GM18502 (cell line): ENCODE measurements at regions not wholly inside any gene's neighbourhood (a gene's known extent, or its start where the extent isn't known, plus 50 kb on each side); places are given as distances from the start of the nearest gene placed in this dataset.

Experiments
- ATAC-seq: cut with Tn5 transposase; IDR thresholded peaks from one replicate; pipeline ENCODE4 v1.9.1; 2021; ENCODE audit warnings: mild to moderate bottlenecking; ENCODE audit not compliant: unreplicated experiment, poor library complexity

DNA sequence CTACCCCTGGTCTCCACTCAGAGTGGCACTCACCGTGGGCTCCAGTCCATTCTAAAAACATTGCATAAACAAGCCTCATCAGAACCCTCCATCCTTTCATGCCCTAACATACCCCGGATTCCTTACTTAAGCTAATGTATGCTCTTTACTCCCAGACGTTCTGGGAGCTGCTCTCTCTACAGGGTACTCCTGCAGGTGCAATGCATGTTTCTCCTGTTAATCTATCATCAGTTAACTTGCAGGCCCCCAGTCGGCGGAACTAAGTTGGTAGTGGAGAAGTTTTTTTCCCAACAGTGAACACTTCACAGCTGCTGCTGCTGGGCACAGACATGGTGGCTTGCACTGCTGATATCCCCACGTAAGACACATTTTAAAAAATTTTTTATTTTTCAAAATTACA, 161.6 kb upstream of the FAT1 start:
- no peak for ATAC-seq

DNA sequence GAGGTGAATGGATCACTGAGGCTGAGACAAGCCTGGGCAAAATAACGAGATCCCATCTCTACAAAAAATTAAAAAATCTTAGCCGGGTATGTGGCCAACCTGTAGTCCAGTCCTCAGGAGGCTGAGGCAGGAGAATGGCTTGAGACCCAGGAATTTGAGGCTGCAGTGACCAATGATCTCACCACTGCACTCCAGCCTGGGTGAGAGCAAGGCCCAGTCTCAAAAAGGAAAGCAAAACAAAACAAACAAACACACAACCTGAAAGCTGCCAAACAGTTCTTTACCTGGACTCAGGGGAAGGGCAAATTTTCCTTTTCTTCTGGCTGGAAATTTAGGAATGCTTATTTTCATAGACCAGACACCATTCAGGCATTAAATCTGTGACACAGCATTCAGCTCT, 163.1 kb upstream of the FAT1 start:
- no peak for ATAC-seq

DNA sequence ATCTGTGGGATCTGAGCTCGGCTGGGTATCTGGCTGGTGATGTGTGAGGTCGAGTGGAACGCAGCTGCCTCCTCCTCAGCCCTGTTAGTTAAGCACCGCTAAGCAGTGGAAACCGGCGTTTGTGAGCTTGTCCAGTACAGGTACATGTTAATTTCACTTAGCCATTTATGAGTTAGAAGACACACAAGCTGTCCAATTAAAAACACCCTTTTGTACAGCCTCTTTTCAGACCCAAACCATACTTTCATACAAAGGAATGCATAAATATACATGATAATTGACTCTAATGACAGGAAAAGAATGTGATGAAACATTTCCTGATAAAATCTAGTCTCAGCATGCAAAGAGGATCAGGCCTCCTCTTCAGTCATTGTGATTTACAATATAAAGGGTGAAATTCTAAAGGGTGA, 163.6 kb upstream of the FAT1 start:
- no peak for ATAC-seq

DNA sequence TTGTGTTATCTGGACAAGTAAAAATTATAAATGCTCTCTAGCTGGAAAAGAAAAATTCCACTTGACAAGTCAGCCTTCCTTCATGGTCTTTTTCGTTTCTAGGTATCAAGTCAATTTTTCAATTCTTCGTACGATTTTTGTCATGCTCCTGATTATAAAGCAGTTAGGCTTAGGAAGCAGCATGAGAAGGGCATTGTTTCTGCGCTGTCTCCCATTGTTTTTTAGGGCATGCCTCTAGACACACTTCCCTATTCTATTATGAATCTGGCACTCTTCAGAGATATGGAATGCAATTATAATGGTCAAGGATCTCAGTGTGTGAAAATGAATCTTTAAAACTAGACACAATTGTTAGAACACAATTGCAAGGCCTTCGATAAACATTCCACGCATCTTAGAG, 164.1 kb upstream of the FAT1 start:
- no peak for ATAC-seq

DNA sequence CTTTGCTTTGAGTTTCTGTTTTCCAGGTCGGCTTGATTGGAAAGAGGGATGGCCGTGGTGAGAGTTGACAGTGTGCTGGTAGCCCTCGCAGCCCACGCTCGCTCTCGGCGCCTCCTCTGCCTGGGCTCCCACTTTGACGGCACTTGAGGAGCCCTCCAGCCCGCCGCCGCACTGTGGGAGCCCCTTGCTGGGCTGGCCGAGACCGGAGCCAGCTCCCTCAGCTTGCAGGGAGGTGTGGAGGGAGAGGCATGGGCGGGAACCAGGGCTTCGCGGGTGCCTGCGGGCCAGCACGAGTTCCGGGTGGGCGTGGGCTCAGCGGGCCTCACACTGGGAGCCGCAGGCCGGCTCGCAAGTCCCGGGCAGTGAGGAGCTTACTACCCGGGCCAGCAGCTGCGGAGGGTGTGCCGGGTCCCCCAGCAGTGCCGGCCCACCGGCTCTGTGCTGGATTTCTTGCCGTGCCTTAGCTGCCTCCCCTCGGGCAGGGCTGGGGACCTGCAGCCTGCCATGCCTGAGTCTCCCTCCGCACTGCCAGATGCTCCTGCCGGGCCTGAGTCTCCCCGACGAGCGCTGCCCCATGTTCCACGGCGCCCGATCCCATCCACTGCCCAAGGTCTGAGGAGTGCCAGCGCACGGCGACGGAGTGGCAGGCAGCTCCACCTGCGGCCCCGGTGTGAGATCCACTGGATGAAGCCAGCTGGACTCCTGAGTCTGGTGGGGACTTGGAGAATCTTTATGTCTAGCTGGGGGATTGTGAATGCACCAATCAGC, 166.4 kb upstream of the FAT1 start:
- ATAC-seq = no peak

DNA sequence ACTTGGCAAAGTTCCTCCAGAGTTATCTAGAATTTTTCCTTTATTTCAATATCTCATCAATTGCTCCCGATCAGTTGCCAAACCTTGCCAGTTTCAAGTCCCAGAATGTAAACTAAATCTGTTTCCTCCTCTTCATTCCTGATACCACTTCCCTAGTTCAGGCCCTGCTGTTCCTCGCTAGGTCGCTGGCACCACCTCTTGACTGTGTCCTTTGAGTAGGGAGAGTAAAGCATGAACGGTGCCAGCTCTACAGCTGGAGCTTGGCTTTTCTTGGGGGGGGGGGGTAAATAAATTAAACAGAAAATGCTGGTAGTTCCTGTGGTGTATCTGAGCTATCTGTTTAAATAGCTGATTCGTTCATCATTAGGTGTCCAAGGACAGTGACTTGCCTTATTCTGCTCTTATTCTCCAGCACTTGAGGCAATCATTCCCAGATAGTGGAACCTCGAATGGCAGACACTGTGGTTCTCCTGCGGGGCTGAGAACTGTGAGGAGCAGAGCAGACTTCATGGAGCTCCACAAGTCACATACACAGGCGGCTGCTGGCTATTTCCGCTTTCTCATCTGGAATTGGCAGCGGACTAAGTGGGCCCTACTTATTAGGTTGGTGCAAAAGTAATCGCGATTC, 168.3 kb upstream of the FAT1 start:
- ATAC-seq = no peak

DNA sequence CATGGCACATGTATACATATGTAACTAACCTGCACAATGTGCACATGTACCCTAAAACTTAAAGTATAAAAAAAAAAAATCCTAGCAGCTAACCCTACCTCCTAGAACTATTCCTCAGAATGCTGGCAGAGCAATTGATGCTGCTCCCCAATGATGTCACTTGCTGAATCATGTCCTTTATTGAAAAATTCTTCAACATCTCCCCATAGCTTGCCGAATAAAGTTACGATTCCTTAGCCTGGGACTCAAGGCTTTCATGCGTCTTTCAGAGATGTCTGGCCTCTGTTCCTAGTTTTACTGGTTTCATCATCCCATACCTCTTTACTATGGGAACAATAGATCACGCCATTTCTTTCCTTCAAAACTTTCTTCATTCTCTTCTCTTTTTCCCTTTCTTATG, 174.7 kb upstream of the FAT1 start:
- ATAC-seq = no peak

DNA sequence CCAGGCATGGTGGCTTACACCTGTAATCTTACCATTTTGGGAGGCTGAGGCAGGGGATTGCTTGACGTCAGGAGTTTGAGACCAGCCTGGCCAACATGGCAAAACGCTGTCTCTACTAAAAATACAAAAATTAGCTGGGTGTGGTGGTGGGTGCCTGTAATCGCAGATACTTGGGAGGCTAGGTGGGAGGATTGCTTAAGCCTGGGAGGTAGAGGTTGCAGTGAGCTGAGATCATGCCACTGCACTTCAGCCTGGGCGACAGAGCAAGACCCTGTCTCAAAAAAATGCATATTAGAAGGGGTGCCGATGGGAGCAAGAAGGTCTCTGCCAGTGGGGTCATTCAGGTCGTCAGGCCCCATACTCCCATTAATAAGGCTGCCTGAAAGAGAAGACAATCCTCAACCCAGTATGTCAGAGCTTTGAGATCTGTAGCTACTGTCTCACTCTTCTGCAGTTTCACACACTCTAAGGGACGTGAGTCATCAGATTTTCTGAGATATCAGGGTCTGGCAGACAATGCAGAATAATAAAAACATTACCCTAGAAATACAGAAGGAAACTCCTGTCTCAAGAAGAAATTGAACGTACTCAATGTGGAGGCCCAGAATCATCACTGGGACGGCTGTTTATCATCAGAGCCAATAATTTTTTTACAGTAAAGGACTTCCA, 176.7 kb upstream of the FAT1 start:
- ATAC-seq = no peak

DNA sequence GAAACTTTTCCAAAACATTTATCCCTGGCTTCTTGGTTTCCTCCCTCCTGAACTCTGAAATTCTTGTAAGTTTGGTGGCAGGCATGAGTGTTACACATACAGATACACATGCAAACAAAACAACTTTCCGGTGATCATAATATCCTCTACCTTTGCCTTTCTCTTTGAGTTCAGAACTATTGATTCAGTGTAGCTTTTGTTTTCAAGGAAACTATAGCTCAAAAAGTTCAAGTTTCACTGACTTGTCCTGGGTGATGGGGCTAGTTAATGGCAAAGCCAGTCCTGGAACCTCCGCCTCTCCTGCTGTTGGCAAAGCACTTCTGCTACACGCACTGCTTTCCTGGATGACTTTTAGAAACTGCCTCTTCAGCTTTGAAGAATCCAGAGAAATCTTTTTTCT, 177.3 kb upstream of the FAT1 start:
- ATAC-seq = no peak

DNA sequence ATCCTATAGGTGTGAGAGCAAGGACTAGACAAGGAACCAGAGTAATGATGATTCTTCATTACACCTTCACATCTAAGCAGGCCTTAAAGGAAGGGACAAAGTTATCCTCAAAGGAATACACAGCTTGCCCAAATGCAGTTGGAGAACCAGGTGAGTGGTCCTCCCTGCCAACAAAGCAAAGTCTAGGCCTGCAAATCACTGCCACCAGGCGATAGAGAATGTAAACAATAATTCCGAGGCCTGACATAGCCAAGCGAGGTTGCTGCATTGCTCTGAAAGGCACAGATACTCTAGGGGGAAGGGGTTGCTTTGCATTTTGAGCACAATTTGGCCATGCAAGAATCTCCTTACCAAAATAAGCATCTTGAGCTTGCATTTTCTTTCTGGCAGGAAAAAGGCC, 178.2 kb upstream of the FAT1 start:
- ATAC-seq = no peak

DNA sequence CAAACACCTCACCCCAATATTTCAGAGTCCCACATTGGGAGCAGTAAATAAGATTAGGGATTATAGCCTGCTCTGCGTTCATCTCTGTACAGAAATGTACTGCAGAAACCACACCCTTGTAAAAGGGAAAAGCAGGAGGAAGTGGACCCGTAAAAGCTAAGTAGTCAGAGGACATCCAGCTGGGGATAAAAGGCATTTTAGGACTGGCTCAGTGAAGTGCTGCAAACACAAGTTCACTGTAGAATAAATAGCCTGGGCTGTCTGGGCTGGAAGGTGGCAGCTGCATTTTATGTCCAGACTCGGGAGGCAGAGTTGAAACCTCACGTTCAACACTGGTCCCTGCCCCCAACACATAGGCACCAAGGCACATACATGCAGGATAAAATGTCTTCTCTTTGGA, 178.7 kb upstream of the FAT1 start:
- no peak for ATAC-seq

DNA sequence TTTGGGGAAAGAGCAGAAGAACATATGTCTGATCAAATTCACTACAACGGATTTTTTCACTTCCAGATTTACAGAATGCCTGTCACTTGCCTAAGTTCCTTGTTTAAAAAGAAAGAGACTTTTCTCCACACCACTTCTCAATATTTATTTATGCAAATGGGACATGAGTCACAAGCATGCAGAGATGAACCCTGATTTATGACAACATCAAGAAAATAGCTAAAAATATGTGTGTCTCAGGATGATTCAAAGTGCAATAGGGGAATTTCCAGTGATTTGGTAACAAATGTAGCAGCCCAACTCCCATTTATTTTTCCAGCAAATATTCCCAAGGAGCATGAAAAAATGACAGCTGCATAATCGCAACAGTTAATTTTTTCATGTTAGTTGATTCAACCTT, 180.4 kb upstream of the FAT1 start:
- ATAC-seq = no peak

DNA sequence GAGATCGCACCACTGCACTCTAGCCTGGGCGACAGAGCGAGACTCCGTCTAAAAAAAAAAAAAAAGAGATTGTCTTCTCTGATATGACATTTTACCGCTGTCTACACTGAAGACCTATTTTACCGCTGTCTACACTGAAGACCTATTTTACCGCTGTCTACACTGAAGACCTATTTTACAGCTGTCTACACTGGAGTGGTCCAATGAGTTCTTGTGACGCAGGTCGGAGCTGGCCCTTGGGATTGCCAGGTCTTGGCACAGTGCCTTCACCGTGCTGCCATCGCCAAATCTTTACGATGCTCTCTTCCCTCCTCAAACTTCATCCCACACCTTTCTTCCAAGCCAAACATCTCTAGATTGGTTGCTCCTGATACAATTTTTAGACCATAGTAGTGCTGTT, 183.1 kb upstream of the FAT1 start:
- no peak for ATAC-seq

DNA sequence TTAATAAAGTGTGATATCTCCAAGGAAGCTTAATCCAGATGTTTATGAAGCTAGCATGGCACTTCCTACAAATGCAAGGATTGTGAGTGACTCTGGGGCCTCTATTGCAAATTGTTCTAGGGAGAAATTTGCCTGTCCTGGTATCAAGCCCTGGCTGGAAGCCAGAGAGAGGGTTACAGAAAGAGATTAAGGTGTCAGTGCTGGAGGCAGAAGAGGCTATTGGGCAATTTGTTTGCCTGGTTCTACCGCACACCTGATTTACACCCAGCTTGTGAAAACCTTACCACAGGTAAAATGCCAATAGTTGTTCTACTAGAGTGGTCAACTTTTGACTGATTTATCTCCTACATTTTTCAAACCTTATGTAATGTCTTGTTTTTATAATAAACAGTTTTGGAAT, 186.7 kb upstream of the FAT1 start:
- no peak for ATAC-seq

DNA sequence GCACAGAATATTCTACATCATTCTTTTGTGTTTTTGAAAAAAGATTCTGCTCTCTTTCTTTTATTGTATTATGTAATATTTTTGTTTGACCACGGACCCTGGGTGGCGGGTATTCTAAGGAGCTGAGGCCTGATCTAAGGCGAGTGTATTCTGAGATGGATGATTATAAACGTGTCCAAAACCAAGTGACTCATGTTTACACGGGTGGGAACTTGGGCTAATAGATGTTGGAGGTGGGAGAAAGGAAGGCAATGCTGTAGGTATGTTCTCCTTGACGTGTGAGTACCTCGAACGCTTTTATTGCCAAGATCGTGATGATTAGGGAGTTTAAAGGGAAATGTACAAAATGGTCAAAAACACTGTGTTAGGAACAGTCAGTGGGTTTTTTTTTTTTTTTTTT, 188.9 kb upstream of the FAT1 start:
- no peak for ATAC-seq

DNA sequence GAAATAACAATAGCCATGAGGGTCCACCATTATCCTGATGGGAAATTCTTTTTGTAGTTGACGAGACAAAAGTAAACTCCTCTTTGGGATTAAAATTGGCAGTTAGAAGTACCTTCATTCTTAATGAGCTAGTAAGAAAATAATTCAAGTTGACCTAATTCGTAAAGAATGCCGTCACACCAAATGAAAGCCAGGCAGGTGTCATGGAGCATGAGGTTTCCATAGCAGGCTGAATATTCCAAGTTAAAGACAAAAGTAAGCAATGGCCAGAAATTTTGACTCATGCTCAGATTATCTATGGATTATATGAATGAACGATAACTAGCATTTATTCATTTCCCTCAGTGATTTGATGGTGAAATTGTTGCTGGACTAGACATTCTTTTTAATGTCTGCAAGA, 192.2 kb upstream of the FAT1 start:
- no peak for ATAC-seq

DNA sequence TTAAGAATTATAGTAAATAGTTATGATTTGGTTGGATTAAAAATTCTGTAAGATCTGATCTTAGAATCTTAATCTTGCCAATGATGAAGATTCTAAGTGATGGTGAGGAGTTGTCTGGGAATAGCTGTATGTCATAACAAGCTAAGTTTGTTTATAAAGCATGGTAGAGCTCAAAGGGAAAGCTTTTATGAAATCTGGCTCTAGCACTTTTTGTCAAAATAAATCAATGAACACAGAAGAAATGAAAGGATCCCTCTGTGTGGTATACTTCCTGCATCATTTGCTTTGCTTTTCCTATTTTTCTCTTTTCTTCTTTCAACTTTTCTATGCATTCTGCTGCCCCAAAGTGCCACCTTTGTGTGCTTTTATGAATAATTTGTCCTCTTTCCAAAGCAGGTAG, 193.5 kb upstream of the FAT1 start:
- no peak for ATAC-seq

DNA sequence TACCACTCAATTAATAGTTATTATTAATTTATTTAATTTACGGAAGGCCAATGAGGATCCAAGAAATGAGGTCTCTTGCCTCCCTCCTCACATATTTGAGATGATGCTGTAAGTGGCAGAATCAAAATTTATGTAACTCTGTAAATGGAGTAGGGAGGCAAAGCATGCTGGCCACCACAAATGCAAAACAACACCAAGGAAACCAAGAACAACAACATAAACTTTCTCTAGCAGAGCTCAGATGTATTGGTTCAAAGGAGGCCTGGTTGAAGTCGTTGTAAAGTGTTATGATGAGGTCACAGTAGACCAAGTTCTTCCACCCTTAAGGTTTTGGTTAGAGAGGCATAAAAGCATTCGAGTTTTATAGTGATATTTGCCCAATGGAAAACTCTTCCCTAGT, 194.8 kb upstream of the FAT1 start:
- ATAC-seq = no peak

DNA sequence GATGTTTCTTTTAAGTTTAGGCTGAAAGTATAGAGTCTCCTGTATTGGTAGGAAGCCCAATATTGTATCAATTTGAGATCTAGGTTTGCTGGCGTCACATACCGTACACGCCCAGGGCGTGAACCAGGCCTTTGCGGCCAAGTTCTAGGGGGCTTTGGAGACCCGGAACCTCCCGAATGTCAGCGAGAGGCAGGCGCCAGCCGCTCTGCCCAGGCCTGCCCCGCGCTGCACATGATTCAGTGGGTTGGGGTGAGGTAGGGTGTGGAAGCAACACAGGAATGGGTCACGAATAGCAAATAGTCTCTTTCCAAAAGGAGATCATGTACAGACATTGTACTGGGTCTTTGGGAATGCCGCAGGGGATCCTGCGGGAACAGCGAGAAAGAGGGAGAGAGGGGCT, 195.7 kb upstream of the FAT1 start:
- ATAC-seq = no peak

DNA sequence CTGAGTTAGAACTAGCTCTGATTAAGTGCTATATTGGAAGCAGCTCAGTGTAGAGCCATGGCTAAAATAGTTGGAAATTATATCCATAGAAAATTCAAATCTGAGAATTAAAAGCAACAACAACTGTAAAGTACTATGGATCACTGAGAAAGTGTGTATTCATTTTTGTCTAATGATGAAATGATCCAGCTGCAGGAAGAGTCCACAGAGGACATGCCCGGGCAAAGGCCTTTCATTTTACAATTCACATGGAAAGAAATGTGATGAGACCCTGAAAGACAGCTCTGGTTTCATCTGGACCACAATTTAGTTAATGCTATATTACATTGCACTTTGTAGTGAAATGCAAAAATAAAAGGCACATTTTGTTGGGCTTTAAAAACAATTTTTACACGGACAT, 196.8 kb upstream of the FAT1 start:
- ATAC-seq = no peak

DNA sequence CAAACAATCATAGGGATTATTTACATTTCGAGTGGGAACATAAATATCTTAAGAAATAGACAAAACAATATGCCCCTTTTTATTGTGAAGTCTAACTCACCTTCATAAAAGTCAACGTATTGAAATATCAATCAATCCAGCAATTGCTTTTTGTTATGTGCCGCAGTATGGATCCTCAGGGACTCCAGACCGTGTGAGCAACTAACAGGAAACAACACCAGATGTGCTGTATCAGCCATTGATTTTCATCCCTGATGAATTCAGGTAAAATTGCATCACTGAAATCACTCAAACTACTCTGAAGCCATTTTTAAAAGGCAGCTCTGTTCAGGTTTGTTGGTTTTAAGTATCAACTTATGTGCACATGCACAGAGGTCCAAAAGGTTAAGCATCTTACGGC, 197.3 kb upstream of the FAT1 start:
- ATAC-seq = no peak

DNA sequence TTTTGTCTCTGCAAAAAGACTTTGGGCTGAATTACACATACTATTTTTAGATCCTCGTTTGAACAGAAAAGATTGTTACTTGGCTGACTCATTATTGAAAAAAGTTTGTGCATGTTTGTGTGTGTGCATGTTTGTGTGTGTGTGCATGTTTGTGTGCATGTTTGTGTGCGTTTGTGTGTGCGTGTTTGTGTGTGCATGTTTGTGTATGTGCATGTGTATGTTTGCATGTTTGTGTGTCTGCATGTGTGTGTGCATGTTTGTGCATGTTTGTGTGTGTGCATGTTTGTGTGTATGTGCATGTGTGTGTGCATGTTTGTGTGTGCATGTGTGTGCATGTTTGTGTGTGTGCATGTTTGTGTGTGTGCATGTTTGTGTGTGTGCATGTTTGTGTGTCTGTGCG, 201.1 kb upstream of the FAT1 start:
- ATAC-seq = no peak
